GM12892 (cell line): ENCODE measurements at regions not wholly inside any gene's neighbourhood (a gene's known extent, or its start where the extent isn't known, plus 50 kb on each side); places are given as distances from the start of the nearest gene placed in this dataset.

Source experiments
- POLR2A ChIP-seq: IDR thresholded peaks from 2 replicates; pipeline ENCODE4 v1.6.1; 2011; ENCODE audit warnings: low read depth, low read length, control low read depth
- TAF1 ChIP-seq: IDR thresholded peaks from 2 replicates; pipeline ENCODE4 v1.6.1; 2011; ENCODE audit warnings: low read depth, mild to moderate bottlenecking, control low read depth, low read length, borderline replicate concordance

GRCh38 chr1:222000131-222000530 is 258.2 kb upstream of the DUSP10 start:
- TF ChIP-seq POLR2A (no peak), TAF1 (no peak)
